SJCRH30 (cell line): ENCODE measurements at regions not wholly inside any gene's neighbourhood (a gene's known extent, or its start where the extent isn't known, plus 50 kb on each side); places are given as distances from the start of the nearest gene placed in this dataset.
"Not testable (repeated sequence)": the region's sequence is repeated elsewhere in the genome, so short reads cannot be mapped to it uniquely, and the experiment has no call there.

Experiments used
- DNase-seq, 2 experiments: peaks; one replicate each; pipeline ENCODE4 v3.0.0-alpha.2; 2015 to 2020
- H3K27ac ChIP-seq: fragments of 250-450 bp; sonication (Bioruptor Pico); 2 replicates; pipeline ENCODE4 v1.5.1; 2020; ENCODE audit warnings: mild to moderate bottlenecking, moderate library complexity
- H3K27me3 ChIP-seq: fragments of 250-450 bp; sonication (Bioruptor Pico); 2 replicates; pipeline ENCODE4 v1.5.1; 2020; ENCODE audit warnings: mild to moderate bottlenecking, moderate library complexity
- H3K36me3 ChIP-seq: fragments of 250-450 bp; sonication (Bioruptor Pico); 2 replicates; pipeline ENCODE4 v1.5.1; 2020; ENCODE audit warnings: mild to moderate bottlenecking, moderate library complexity
- H3K4me1 ChIP-seq: fragments of 250-450 bp; sonication (Bioruptor Pico); 2 replicates; pipeline ENCODE4 v1.5.1; 2020; ENCODE audit warnings: mild to moderate bottlenecking, moderate library complexity
- H3K4me3 ChIP-seq: fragments of 250-450 bp; sonication (Bioruptor Pico); 2 replicates; pipeline ENCODE4 v1.5.1; 2020; ENCODE audit warnings: mild to moderate bottlenecking, moderate library complexity
- H3K9me3 ChIP-seq: fragments of 250-450 bp; sonication (Bioruptor Pico); replicated peaks from 2 replicates; pipeline ENCODE4 v1.5.1; 2020; ENCODE audit warnings: mild to moderate bottlenecking, moderate library complexity

DNA sequence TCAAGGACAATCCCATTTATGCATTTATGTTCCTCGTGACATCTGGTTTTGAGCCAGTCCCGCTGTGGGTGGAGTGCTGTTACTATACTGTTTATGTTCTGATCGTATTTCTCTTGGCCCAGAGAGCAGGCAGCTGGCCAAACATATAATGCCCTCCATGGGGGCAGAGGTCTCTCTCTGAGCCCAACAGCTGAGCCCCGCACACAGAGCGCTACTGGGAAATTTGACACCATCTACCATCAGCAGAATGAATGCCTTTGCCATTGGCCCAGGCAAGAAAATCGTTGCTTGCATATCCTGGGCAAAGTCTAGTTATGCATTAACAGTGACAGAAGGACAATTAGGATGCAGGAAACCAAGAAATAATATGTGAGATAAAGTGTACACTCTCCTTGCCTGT is 126.8 kb upstream of the CACNA1A start:
- Histone ChIP-seq H3K9me3 (0 out of 2 replicates have a peak, but pooled peaks cover 5% of the 10 kb centered on the region), H3K27me3 (no peaks in the 10 kb centered on the region), H3K4me3 (no peak overlapping the region), H3K4me1 (peaks cover 16% of the 10 kb centered on the region), H3K36me3 (no peaks in the 10 kb centered on the region), H3K27ac (peak overlapping the region; percentile 7; the same call in 1 of the 2 replicates)
- DNase-seq: peak; percentile 97 to 99

DNA sequence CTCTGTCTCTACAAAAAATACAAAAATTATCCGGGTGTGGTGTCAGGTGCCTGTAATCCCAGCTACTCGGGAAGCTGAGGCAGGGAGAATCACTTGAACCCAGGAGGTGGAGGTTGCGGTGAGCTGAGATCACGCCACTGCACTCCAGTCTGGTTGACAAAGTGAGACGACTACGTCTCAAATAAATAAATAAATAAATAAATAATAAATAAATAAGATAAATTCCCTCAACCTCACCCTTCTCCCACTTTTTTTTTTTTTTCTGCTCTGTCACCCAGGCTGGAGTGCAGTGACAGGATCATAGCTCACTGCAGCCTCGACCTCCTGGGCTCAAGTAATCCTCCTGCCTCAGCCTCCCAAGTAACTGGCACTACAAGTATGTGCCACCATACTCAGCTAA is 125.9 kb upstream of the CACNA1A start:
- not testable (repeated sequence) for H3K36me3 ChIP-seq, H3K27me3 ChIP-seq, H3K4me3 ChIP-seq, H3K27ac ChIP-seq, H3K9me3 ChIP-seq, DNase-seq
- H3K4me1 ChIP-seq: peaks cover 16% of the 10 kb centered on the region

DNA sequence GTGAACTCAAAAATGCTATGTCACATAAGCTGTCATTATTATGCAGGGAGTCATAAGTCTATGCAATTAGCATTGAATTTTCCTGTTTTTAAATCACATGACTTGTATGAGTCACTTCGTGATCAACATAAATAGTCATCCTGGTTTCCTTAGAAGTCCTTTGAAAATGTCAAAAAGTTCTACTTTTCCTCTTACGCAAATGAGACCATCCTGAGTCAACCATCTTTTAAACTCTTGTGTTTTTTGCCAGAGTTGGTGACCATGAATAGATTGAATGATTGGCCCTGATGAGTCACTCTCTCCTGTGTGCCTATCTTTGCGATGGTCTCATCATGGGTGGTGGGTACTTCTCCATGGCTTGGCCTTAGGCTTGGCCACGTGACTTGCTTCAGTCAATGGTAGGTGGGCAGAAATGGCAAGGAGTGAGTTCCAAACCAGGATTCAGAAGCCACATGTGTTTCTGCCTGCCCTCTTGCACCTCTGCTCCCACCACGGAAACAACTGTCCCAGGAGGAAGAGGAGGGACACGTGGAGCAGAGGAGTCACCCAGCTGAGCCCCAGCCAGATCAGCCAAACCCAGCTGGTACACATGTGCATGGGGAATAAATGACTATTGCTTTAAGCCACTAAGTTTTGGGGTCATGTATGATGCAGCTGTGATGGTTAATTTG is 123.5 kb upstream of the CACNA1A start:
- H3K36me3 ChIP-seq: no peaks in the 10 kb centered on the region
- 0 out of 2 replicates have a peak, but pooled peaks cover 5% of the 10 kb centered on the region for H3K9me3 ChIP-seq
- peaks cover under 1% of the 10 kb centered on the region; the same call in 1 of the 2 replicates for H3K27me3 ChIP-seq
- no peak overlapping the region for H3K4me3 ChIP-seq
- no peak for DNase-seq
- H3K27ac ChIP-seq: no peak overlapping the region
- H3K4me1 ChIP-seq: peaks cover 19% of the 10 kb centered on the region

DNA sequence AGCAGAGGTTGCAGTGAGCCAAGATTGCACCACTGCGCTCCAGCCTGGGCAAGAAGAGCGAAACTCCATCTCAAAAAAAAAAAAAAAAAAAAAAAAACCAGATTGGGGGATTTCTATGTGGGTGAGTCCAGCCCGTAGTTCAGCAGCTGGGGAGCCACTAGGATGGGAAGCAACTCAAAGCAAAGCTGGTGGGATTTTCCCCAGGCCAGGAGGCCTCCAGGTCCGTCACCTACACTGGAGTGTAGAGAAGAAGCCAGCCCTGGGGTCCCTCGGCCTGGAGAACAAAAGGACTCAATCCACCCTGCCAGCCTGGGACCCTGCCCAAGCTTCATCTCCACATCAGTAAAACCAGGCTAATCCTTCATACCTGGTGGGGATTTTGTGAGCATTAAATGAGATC is 121.3 kb upstream of the CACNA1A start:
- no peak overlapping the region for H3K27ac ChIP-seq
- 0 out of 2 replicates have a peak, but pooled peaks cover 5% of the 10 kb centered on the region for H3K9me3 ChIP-seq
- H3K36me3 ChIP-seq: no peaks in the 10 kb centered on the region
- peaks cover 4% of the 10 kb centered on the region; the same call in 1 of the 2 replicates for H3K27me3 ChIP-seq
- no peak for DNase-seq
- no peak overlapping the region for H3K4me3 ChIP-seq
- peaks cover 6% of the 10 kb centered on the region for H3K4me1 ChIP-seq

DNA sequence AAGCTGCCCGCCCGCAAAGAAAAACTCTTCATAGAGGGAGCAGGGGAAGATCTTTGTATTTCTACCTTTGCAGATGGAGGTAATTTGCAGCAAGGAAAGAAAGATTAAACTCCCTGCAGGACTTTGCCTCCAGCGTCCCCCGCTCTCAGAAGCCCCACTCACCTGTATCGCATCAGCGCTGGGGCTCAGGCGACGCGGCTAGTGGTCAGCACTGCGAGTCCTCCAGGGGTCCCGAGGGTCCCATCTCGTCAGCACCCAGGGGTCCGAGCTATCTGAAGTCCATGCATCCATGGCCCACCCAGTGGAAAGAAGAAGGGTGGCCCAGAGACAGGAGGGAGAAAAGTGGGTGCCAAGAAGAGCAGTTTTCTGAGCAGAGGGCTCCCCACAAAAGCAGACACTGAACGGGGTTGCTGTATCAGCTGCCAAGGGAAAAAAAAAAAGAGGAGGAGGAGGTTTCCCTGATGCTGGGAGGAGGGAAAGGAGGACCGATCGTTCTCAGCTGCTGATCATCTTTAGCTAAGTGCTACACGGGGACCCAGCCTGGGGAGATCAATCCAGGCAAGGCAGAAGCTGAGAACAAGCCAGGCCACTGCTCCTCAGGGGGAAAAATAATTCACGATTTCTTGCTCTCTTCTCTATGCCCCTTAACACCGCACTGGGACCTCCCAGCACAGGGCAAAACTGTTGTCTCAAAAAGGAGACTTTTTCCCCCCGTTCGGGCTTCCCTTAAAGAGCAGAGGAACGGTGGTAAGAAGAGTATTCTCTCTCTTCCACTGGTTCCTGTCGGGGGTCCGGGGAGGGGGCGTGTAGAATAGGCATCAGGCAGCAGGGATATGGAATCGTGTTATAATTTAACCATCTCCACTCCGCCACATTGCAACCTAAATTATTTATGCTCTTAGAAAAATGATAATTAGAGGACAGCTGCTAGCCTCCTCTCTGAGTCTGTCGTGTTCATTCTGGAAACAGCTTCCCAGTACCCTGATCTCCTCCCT is 117.7 kb upstream of the CACNA1A start:
- no peak for DNase-seq
- Histone ChIP-seq H3K4me3 (no peak overlapping the region), H3K36me3 (no peaks in the 10 kb centered on the region), H3K27me3 (peaks cover 4% of the 10 kb centered on the region; the same call in 1 of the 2 replicates), H3K27ac (no peak overlapping the region), H3K9me3 (no peaks in the 10 kb centered on the region), H3K4me1 (0 out of 2 replicates have a peak, but pooled peaks cover 3% of the 10 kb centered on the region)

DNA sequence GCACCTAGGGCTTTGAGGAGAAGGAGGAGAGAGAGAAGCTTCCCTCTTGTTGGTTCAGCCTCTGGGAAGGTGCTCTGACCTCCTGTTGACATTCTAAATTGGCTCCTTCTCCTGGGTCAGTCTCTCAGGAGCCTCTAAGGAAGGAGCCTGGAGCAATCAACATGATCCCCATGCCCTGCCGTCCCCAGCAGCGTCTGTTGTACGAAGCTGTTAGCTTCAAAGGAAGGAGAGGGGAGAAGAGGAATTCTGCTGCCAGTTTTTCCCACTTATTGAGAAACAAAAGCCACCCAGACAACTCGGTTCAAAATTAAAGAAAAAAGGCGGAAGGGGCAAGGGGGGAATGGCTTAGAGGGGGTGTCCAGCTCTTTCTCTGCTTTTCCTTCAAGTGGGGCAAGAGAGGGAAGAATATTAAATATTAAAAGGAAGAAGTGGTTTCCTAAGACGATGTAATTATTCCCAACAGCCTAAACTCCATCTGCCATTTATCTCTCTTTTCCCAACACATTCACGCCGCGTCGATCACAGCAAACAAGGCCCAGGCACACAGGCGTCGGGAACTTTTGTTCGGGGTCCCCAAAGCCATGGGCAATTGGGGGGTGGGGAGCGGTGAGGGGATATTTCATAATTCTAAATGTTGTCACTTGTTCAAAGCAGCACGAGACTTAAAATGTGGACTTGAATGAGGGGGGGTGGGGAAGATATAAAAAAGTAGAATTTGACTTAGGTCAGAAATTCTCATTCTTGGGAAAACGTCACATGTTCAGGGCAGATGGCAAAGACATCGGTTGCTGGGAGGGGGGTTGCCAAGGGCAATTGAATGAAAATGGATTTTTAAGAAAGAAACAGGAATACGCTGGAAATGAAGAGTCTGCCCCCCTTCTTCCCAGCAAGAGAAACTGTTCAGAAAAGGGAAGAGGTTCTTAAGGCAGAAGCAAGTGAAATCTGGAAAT is 116.8 kb upstream of the CACNA1A start:
- Histone ChIP-seq H3K4me1 (0 out of 2 replicates have a peak, but pooled peaks cover 3% of the 10 kb centered on the region), H3K36me3 (no peaks in the 10 kb centered on the region), H3K27ac (no peak overlapping the region), H3K4me3 (no peak overlapping the region), H3K27me3 (peaks cover 4% of the 10 kb centered on the region; the same call in 1 of the 2 replicates), H3K9me3 (no peaks in the 10 kb centered on the region)
- no peak for DNase-seq

DNA sequence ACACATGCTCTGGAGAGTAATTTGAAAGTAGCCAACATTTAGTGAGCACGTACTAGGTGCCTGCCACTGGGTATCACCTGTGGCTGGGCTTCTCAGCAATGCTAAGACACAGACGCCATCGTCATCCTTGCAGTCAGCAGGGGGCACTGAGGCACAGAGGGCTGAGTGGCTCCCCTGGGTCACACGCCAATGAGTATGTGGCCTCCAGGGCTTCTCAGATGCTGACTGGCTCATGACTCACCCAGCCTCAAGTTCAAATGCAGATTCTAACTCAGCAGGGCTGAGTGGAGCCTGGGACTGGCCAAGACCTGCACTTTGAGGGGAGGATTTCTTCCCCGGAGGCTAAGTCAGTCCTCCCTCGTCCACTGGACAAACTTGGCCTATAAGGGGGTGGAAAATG is 115.1 kb upstream of the CACNA1A start:
- DNase-seq: peak; percentile 27 to 37
- H3K27ac ChIP-seq: no peak overlapping the region
- H3K27me3 ChIP-seq: peaks cover 4% of the 10 kb centered on the region; the same call in 1 of the 2 replicates
- no peaks in the 10 kb centered on the region for H3K9me3 ChIP-seq
- no peak overlapping the region for H3K4me3 ChIP-seq
- 0 out of 2 replicates have a peak, but pooled peaks cover 3% of the 10 kb centered on the region for H3K4me1 ChIP-seq
- H3K36me3 ChIP-seq: no peaks in the 10 kb centered on the region

DNA sequence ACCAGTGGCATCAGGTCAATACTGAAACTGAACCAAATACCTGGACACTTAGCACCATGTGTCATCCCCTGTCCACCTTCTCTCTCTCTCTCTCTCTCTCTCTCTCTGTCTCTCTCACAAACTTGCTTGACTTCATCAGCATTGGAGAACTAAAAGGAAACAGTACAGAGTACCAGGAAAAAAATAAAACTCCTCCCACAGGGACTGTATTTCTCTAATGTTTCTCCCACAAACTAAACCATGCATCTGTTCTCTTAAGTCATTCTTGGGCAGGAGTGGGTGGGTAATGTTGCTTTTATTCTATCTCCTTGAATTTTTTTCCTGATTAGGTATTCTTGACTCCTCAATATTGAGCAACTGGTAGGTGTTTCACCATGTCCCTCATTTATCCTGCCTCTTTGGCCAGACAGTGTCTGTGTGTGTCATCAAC is 112.9 kb upstream of the CACNA1A start:
- no peak overlapping the region for H3K4me3 ChIP-seq
- H3K27me3 ChIP-seq: no peaks in the 10 kb centered on the region
- H3K4me1 ChIP-seq: no peaks in the 10 kb centered on the region
- no peaks in the 10 kb centered on the region for H3K36me3 ChIP-seq
- no peak for DNase-seq
- H3K27ac ChIP-seq: no peak overlapping the region
- H3K9me3 ChIP-seq: no peaks in the 10 kb centered on the region

DNA sequence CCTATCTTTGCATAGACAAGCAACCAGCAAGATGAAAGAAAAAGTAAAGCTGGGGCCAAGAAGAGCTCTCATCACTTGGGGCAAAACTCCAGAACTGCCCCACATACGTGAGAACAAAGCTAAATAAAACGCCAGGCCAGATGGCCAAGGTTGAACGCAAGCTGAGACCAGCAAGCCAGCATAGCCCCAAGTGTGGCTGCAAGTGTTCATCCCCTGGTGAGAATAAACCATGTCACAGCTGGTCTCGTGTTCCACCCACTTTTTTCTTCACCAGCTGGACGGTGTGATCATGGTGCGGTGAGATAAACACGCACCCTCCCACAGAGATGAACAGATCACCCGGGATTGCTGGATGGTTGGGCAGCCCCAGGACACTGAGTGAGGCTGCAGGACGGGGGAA is 109.6 kb upstream of the CACNA1A start:
- no peaks in the 10 kb centered on the region for H3K9me3 ChIP-seq
- no peak for DNase-seq

DNA sequence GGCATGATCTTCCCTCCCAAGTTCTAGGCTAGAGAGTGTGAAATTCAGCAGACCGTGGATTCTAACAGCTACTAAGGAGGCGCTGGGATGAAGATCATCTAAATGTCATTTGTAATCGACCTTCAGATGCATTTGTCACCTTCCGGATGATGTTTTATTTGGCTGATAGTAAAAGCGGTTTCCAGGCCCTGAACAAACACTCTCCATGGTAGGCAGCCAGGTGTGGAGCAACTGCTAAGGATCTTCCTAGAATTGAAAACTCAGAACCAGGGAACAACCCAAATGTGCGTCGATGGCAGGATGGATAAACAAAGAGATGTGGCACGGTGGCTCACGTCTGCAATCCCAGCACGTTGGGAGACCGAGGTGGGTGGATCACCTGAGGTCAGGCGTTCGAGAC is 107.2 kb upstream of the CACNA1A start:
- Histone ChIP-seq H3K27ac (no peak overlapping the region), H3K9me3 (no peaks in the 10 kb centered on the region), H3K36me3 (no peaks in the 10 kb centered on the region), H3K27me3 (no peaks in the 10 kb centered on the region), H3K4me1 (no peaks in the 10 kb centered on the region), H3K4me3 (no peak overlapping the region)
- DNase-seq: no peak

More for the DNA sequence above, 109.6 kb upstream of the CACNA1A start:
- Histone ChIP-seq H3K36me3 (no peaks in the 10 kb centered on the region), H3K4me3 (no peak overlapping the region), H3K27me3 (no peaks in the 10 kb centered on the region), H3K27ac (no peak overlapping the region), H3K4me1 (no peaks in the 10 kb centered on the region)

DNA sequence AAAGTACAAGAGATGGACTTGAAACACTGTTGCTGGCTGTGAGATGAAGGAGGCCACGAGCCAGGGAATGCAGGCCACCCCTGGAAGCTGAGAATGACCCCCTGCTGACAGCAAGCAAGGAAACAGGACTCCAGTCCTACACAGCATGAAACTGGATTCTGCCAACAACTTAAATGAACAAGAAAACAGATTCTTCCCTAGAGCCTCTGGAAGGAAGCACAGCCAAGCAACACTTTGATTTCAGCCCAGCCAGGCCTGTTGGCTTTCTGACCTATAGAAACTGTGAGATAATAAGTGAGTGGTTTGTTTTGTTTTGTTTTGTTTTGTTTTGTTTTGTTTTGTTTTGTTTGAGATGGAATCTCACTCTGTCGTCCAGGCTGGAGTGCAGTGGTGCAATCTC is 105.3 kb upstream of the CACNA1A start:
- Histone ChIP-seq H3K4me1 (no peaks in the 10 kb centered on the region), H3K4me3 (no peak overlapping the region), H3K27me3 (no peaks in the 10 kb centered on the region), H3K36me3 (no peaks in the 10 kb centered on the region), H3K9me3 (no peaks in the 10 kb centered on the region), H3K27ac (no peak overlapping the region)
- no peak for DNase-seq

DNA sequence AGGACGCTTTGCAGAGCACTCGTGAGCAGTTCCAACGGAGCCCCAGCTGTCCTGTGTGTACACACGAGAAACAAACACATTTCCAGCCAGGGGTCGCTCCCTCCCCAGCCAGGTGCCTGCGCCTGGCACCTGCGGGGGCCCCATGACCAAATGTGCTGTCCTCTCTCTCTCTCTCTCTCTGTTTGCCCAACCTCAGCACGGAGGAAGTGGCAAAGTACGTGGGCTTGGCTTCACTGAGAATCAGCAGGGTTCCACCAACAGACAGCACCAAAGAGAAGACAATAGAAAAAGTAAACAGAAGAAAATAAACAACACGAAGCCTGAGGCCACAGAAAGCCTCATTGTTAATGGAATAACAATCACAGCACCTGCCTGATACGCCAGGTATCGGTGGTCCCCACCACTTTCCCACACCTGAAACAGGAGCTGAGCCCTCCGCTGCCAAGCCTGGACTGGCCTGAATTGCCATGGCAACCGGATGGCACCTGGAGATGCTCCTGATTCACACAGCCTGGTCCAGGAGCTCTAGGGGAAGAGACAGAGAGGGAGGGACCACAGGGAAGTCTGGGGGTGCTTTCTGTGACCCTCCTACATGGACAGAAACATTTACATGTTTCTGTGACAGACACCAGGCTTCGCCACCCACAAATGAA is 103.9 kb upstream of the CACNA1A start:
- no peaks in the 10 kb centered on the region for H3K9me3 ChIP-seq
- DNase-seq: no peak
- no peaks in the 10 kb centered on the region for H3K36me3 ChIP-seq
- H3K27me3 ChIP-seq: no peaks in the 10 kb centered on the region
- no peak overlapping the region for H3K4me3 ChIP-seq
- no peaks in the 10 kb centered on the region for H3K4me1 ChIP-seq
- no peak overlapping the region for H3K27ac ChIP-seq

DNA sequence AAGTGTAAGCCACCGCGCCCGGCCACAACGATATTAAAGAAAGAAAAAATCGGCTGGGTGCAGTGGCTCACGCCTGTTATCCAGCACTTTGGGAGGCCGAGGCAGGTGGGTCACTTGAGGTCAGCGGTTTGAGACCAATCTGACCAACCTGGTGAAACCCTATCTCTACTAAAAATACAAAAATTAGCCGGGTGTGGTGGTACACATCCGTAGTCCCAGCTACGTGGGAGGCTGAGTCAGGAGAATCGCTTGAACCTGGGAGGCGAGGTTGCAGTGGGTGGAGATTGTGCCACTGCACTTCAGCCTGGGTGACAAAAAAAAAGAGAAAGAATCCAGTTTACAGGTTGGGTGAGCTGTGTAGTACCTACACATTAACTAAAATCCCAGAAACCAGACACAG is 99.9 kb upstream of the CACNA1A start:
- H3K36me3 ChIP-seq: no peaks in the 10 kb centered on the region
- H3K9me3 ChIP-seq: no peaks in the 10 kb centered on the region
- no peak overlapping the region for H3K4me3 ChIP-seq
- H3K4me1 ChIP-seq: no peaks in the 10 kb centered on the region
- H3K27ac ChIP-seq: no peak overlapping the region
- no peak for DNase-seq
- H3K27me3 ChIP-seq: no peaks in the 10 kb centered on the region
